ENCODE measurements at regions not wholly inside any gene's neighbourhood (a gene's known extent, or its start where the extent isn't known, plus 50 kb on each side); places are given as distances from the start of the nearest gene placed in this dataset.

- H3K9me3 ChIP-seq (ENCODE audit: low read length), result no peaks in the 10 kb centered on the region
- H3K36me3 ChIP-seq (ENCODE audit: insufficient read depth, low read length), result no peaks in the 10 kb centered on the region
- no peaks in the 10 kb centered on the region for H3K79me2 ChIP-seq (ENCODE audit: insufficient read depth, low read length)
- no peak overlapping the region for H3K9ac ChIP-seq (ENCODE audit: low read length)
- H2AFZ ChIP-seq (ENCODE audit: low read length), result no peak overlapping the region
- H3K4me1 ChIP-seq (ENCODE audit: insufficient read depth, low read length, severe bottlenecking), result no peaks in the 10 kb centered on the region
- no peaks in the 10 kb centered on the region for H4K20me1 ChIP-seq (ENCODE audit: insufficient read depth, low read length)
- H3K27me3 ChIP-seq (ENCODE audit: insufficient read depth, low read length), result no peaks in the 10 kb centered on the region
- TF ChIP-seq EZH2 (IDR thresholded peaks at IDR 0.05; ENCODE audit: borderline replicate concordance, low read length), result no peak
- TF ChIP-seq CTCF (IDR thresholded peaks at IDR 0.05; ENCODE audit: low read length), result no peak
- H3K4me2 ChIP-seq (ENCODE audit: low read length), result no peak overlapping the region
- H3F3A ChIP-seq (ENCODE audit: insufficient read depth, low read length), result no peaks in the 10 kb centered on the region
- H3K4me3 ChIP-seq (ENCODE audit: low read depth, low read length, poor library complexity, severe bottlenecking), result no peak overlapping the region
- no peak overlapping the region for H3K27ac ChIP-seq (ENCODE audit: low read depth, low read length, poor library complexity, severe bottlenecking)
- H3K9me2 ChIP-seq (ENCODE audit: low read depth, low read length), result no peaks in the 10 kb centered on the region
Measured at GRCh38 chr4:79625361-79625760, 217.3 kb upstream of the GK2 start.

- Histone ChIP-seq H3K36me3 (ENCODE audit: insufficient read depth, low read length) (no peaks in the 10 kb centered on the region), H3K9ac (ENCODE audit: low read length) (no peak overlapping the region), H3K9me3 (ENCODE audit: low read length) (no peaks in the 10 kb centered on the region), H4K20me1 (ENCODE audit: insufficient read depth, low read length) (no peaks in the 10 kb centered on the region), H2AFZ (ENCODE audit: low read length) (no peak overlapping the region), H3K4me1 (ENCODE audit: insufficient read depth, low read length, severe bottlenecking) (no peaks in the 10 kb centered on the region), H3K79me2 (ENCODE audit: insufficient read depth, low read length) (no peaks in the 10 kb centered on the region), H3K27me3 (ENCODE audit: insufficient read depth, low read length) (no peaks in the 10 kb centered on the region), H3K27ac (ENCODE audit: low read depth, low read length, poor library complexity, severe bottlenecking) (no peak overlapping the region), H3K4me3 (ENCODE audit: low read depth, low read length, poor library complexity, severe bottlenecking) (no peak overlapping the region), H3K9me2 (ENCODE audit: low read depth, low read length) (no peaks in the 10 kb centered on the region), H3K4me2 (ENCODE audit: low read length) (no peak overlapping the region), H3F3A (ENCODE audit: insufficient read depth, low read length) (no peaks in the 10 kb centered on the region)
- TF ChIP-seq CTCF (IDR thresholded peaks at IDR 0.05; ENCODE audit: low read length) (no peak), EZH2 (IDR thresholded peaks at IDR 0.05; ENCODE audit: borderline replicate concordance, low read length) (no peak)
Measured at GRCh38 chr4:79623021-79623870, 215.2 kb upstream of the GK2 start.

GRCh38 chr4:79621061-79621460, 213.0 kb upstream of the GK2 start:
- H3K9me2 ChIP-seq (ENCODE audit: low read depth, low read length), result no peaks in the 10 kb centered on the region
- no peaks in the 10 kb centered on the region for H3F3A ChIP-seq (ENCODE audit: insufficient read depth, low read length)
- H4K20me1 ChIP-seq (ENCODE audit: insufficient read depth, low read length), result no peaks in the 10 kb centered on the region
- no peaks in the 10 kb centered on the region for H3K4me1 ChIP-seq (ENCODE audit: insufficient read depth, low read length, severe bottlenecking)
- no peak overlapping the region for H3K4me3 ChIP-seq (ENCODE audit: low read depth, low read length, poor library complexity, severe bottlenecking)
- H3K9me3 ChIP-seq (ENCODE audit: low read length), result no peaks in the 10 kb centered on the region
- no peaks in the 10 kb centered on the region for H3K27me3 ChIP-seq (ENCODE audit: insufficient read depth, low read length)
- no peaks in the 10 kb centered on the region for H3K36me3 ChIP-seq (ENCODE audit: insufficient read depth, low read length)
- H3K9ac ChIP-seq (ENCODE audit: low read length), result no peak overlapping the region
- no peaks in the 10 kb centered on the region for H3K79me2 ChIP-seq (ENCODE audit: insufficient read depth, low read length)
- H3K27ac ChIP-seq (ENCODE audit: low read depth, low read length, poor library complexity, severe bottlenecking), result no peak overlapping the region
- no peak overlapping the region for H2AFZ ChIP-seq (ENCODE audit: low read length)
- H3K4me2 ChIP-seq (ENCODE audit: low read length), result no peak overlapping the region
- no peak for TF ChIP-seq EZH2 (IDR thresholded peaks at IDR 0.05; ENCODE audit: borderline replicate concordance, low read length)
- no peak for TF ChIP-seq CTCF (IDR thresholded peaks at IDR 0.05; ENCODE audit: low read length)
